HG03342 (cell line): ENCODE measurements at regions not wholly inside any gene's neighbourhood (a gene's known extent, or its start where the extent isn't known, plus 50 kb on each side); places are given as distances from the start of the nearest gene placed in this dataset.

Source experiments
- ATAC-seq: cut with Tn5 transposase; IDR thresholded peaks from one replicate; pipeline ENCODE4 v1.9.1; 2021; ENCODE audit warnings: mild to moderate bottlenecking, moderate library complexity; ENCODE audit not compliant: unreplicated experiment

DNA sequence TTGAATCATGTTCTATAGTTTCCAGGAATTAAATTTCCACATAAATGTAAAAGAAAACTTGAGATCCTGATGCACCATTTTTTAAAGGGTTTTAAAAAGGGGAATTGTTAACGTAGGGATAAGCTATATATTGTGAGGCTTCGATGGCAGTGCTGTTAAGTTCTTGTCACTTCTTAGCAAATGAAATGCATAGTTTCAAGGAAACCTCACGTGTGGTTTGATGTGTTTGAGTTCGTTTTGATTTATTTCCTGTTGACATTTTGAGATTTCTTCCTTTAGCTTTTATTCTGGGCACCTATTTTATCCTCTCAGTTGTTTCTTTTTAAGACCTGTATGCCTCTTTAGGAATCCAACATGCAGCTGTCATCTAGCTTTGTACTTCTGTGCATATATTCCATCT lies 301.0 kb downstream of the DOCK8 start:
- ATAC-seq: no peak

DNA sequence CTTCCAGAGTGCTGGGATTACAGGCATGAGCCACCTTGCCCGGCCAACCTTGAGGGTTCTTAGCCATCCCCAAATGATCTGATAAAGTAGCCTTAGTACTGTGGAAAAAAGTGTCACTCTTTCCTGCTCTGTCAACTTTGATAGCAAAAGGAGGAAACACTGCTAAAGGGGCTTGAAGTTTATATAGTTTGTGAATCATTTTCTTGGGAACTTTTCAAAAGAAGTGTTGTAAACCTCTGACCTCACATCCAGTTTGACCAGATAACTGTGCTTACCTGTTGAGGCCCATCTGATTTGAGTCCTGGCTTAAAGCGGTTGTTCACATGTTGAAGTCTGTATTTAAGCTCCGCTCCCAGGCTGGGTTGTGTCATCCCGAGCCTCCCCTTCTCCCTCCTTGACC lies 303.3 kb downstream of the DOCK8 start:
- no peak for ATAC-seq

DNA sequence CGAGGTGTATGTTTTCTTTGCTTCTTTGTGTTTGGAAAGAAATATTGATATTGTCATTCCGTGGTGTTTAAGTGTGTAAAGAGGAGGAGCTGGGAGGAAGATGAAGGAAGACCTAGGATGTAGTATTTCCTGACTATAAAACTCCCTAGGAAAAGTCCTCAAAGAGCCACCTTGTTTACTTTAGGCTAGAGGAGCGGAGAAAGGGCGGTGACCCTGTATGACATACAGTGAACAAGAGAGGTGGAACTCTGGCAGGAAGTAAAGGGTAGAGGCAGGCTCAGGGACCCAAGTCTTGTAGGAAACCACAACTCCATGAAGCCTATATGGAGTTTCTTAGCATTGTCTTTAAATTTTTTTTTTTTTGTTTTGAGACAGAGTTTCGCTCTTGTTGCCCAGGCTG lies 303.9 kb downstream of the DOCK8 start:
- ATAC-seq: no peak

- no peak for ATAC-seq
These were observed 304.9 kb downstream of the DOCK8 start for GRCh38 chr9:519579-519978.

DNA sequence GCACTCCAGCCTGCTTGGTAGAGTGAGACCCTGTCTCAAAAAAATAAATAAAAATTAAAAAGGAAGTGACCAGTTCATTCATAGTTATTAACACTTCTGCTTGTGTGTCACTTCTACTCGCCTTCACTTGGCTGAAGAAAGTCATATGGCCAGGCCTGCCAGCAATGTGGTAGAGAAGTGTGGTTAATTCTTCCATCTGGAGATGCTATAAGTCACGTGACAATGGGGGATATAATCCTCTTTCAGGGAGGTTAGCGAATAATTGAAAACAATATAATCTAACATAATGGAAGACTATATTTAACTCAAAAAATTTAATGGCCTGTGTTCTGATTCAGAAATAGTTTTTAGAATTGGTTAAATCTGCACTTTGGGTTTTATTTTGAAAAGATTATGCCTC lies 305.6 kb downstream of the DOCK8 start:
- ATAC-seq: no peak

DNA sequence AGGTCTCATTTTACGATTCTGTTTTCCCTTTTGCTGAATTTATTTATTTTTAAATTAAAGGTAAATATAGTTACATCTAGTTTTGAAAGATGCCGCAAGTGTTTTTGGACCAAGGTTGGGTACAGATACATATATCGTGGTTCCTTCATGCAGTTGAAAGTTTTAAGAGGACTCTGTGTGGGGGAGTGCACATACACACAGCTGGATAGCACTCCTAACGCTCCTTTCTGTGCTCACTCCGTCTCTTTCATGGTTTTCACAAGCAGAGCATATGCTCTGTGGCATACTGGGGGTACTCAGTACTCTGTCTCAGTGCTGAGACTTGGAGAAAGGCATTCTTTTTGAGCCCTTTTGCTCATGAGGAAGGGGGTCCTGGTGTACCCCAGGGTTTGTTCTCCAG lies 307.5 kb downstream of the DOCK8 start:
- no peak for ATAC-seq

GRCh38 chr9:522658-523057 lies 308.0 kb downstream of the DOCK8 start:
- no peak for ATAC-seq

GRCh38 chr9:523444-523843 lies 308.8 kb downstream of the DOCK8 start:
- ATAC-seq: no peak

DNA sequence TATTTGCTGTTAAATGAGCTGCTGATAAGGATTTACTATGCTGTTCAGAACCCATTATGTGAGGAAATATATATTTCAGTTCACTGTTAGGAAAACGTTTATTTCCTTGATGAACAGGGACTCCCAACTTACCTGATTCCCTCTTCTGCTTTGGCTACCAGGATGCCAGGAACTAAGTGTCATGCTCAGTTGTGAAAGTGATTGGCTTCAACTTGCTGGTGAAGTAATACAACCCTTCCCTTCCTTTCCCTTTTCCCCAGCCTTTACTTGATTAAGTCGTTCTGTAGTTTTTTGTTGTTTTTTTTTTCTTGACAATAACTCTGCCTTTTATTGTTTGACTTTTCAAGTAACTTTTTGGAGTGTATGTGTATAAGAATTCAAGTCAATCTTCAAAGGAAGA lies 309.3 kb downstream of the DOCK8 start:
- no peak for ATAC-seq

- peak; percentile 62 for ATAC-seq
These were observed 312.4 kb downstream of the DOCK8 start for GRCh38 chr9:526904-527591.

DNA sequence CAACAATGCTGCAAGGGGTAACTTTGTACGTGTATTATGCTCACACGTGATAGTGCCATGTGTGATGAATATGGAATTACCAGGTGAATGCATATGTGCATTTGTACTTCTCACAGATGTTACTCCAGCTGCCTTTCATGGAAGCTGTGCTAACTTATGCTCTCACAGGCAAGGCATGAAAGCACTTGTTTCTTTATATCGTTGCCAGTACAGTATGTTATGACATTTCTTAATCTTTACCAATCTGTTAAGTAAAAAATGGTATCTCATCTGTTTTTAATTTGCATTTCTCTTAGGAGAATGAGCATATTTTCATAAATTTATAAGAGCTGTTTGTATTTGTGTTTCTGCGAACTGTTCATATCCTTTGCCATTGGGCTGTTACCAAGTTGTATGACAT lies 311.8 kb upstream of the DMRT1 start:
- no peak for ATAC-seq

GRCh38 chr9:530681-531080 lies 310.8 kb upstream of the DMRT1 start:
- no peak for ATAC-seq

GRCh38 chr9:532707-533106 lies 308.8 kb upstream of the DMRT1 start:
- ATAC-seq: no peak

GRCh38 chr9:534886-535285 lies 306.6 kb upstream of the DMRT1 start:
- ATAC-seq: no peak

- no peak for ATAC-seq
These were observed 306.1 kb upstream of the DMRT1 start for GRCh38 chr9:535356-535755.

DNA sequence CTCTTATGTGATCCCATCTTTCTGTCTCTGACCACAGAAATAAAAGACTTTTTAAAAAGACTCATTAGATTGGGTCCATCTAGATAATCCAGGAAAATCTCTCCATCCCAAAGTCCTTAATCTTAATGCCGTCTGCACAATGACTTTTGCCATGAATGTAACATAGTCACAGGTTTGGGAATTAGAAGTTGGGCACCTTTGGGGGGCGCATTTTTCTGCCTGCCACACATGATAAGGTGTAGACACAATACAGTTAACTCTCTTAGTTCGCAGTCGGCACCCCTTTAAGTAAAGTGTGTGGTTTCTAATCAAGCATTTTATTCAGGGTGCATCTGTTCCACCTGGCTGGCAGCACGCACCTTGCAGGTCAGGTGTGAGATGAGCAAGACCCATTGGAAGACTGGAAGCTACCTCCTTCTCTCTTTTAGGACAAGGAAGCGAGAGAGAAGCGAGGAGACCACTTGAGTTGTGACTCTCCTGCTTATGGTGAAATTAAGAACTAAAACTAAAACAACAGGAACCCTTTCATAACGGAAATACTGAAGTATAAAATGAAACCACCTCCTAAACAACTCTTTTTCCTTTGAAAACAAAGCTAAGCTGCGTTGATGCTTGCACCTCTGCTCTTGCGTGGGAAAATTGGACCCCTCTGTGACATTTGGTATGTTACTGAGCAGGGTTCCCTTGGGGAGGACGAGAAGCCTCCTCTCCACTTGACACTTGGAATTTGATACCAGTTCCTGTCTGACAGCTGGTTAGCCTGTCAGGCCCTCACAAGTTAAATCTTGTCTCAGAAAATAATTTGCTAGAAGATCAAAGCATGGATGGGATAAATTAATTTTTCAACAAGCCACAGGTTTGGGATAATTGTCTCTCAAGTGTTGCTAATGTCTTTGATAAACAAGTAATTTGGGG lies 304.6 kb upstream of the DMRT1 start:
- no peak for ATAC-seq

GRCh38 chr9:543478-543877 lies 298.0 kb upstream of the DMRT1 start:
- no peak for ATAC-seq

GRCh38 chr9:545480-545879 lies 296.0 kb upstream of the DMRT1 start:
- no peak for ATAC-seq

DNA sequence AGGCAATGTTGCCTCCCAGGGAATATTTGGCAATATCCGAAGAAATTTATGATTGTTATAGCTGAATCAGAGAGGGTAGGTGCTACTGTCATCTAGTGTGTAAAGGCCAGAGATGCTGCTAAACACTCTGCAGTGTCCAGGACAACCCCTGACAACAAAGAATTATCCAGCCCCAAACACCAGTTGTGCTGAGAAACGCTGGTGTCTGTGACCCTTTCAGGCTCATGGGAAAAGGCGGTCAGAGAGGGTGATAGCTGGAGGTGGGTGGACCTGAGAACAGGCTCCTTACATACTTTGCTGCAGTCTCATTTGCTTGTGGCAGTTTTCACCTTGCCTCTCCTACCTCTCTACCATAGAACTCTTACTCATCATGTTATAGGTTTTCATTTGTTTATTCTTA lies 295.3 kb upstream of the DMRT1 start:
- ATAC-seq: no peak

- no peak for ATAC-seq
These were observed 294.7 kb upstream of the DMRT1 start for GRCh38 chr9:546797-547223.

- ATAC-seq: no peak
These were observed 294.2 kb upstream of the DMRT1 start for GRCh38 chr9:547314-547713.

- no peak for ATAC-seq
These were observed 292.0 kb upstream of the DMRT1 start for GRCh38 chr9:549455-549997.
